22Rv1 (cell line): ENCODE measurements at regions not wholly inside any gene's neighbourhood (a gene's known extent, or its start where the extent isn't known, plus 50 kb on each side); places are given as distances from the start of the nearest gene placed in this dataset.
A peak's percentile ranks its signal among the peaks of the same experiment; 100 is the strongest.

ENCODE experiments used
- H3K27ac ChIP-seq: fragments of 450-650 bp; 2 replicates; pipeline ENCODE4 v1.5.1; 2017
- CTCF ChIP-seq: fragments of 450-650 bp; IDR thresholded peaks from 2 replicates; pipeline ENCODE4 v1.5.1; 2017; ENCODE audit warnings: mild to moderate bottlenecking
- ZFX ChIP-seq: fragments of 450-650 bp; IDR thresholded peaks from 2 replicates; pipeline ENCODE4 v1.6.1; 2017; ENCODE audit warnings: antibody characterized with exemption, borderline replicate concordance

GRCh38 chr1:58902830-58903513 lies 119.1 kb upstream of the JUN start:
- H3K27ac ChIP-seq, result peak overlapping the region; percentile 97
- TF ChIP-seq ZFX (no peak), CTCF (no peak)

DNA sequence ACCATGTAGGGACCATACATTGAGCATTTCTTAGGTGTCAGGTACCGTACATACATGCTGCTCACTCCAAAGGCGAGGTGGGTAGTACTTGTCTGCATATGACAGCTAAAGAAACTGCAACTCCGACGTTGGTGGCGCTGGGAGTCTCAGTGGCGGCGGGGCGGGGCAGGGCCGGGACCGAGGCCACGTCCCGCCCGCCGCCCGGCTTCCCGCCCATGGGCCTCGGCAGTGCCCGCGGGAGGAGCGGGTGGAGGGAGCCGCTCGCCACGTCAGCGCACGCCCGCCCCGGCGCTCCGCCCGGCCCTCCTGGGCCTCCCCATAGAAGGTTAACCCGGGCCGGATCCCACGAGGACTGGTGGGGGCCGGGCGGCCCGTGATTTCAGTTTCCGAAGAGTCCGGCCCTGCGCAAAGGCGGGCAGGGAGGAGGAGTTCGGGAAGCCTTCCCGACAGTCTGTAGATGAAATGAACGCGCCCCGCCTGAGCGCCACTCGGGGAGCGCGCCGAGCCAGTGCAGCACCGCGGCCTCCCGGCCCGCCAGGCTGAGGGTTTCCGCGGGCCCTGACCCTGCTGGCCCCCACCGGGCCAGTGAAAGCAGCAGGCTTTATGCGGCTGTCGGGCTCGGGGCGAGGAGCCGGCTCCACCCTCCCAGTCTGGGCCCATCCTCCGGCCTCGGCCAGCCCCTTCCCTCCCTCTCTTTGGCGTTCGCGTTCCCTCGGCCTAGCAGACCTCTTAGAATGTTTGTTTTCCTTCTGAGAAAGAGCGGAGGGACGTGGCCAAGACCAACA lies 119.9 kb upstream of the JUN start:
- H3K27ac ChIP-seq, result peak overlapping the region; percentile 97

DNA sequence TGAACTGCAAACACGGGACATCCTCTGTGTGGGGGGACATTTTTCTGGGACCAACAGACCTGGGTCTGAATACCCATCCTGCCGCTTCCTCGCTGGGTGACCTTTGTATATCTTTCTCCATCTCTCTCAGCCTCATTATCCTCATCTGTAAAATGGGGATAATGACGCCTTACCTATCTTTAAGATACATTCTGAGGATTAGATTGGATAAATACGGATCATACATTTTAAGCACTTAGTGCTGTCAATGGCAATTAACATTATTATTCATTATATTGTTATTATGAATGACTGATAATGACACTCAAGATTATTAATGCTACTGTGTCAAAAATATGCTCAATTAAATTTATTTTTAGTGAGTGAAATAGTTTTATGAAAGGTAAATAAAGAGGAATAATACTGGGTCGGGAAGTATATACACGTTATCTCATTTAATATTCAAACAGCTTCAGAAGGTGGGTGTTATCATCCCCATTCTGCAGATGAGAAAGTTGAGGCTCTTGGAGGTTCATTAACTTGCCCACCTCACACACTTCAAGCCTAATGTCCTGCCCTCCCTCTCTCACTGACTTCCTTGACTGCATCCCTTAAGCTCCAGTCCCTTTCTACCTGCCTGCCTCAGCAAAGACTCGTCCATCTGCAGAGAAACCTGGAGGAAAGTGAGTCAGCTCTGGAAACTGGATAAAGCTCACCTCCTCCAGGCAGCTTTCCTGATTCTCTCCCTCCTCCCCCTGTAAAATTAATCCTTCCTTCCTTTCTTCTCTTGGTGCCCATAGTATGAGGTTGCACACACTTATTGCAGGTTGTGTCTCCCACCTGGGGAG lies 120.7 kb upstream of the JUN start:
- no peak for TF ChIP-seq ZFX
- no peak for TF ChIP-seq CTCF
- peak overlapping the region; percentile 97 for H3K27ac ChIP-seq

More for the DNA sequence above, 119.9 kb upstream of the JUN start:
- TF ChIP-seq ZFX, result no peak
- TF ChIP-seq CTCF, result no peak

- TF ChIP-seq CTCF (no peak), ZFX (no peak)
- H3K27ac ChIP-seq, result no peak overlapping the region
Measured at GRCh38 chr1:58905126-58905490, 121.3 kb upstream of the JUN start.

GRCh38 chr1:58905628-58906221 lies 121.9 kb upstream of the JUN start:
- TF ChIP-seq ZFX, result no peak
- TF ChIP-seq CTCF, result no peak
- H3K27ac ChIP-seq, result no peak overlapping the region

- H3K27ac ChIP-seq, result no peak overlapping the region
- no peak for TF ChIP-seq ZFX
- TF ChIP-seq CTCF, result no peak
Measured at GRCh38 chr1:58907398-58907797, 123.6 kb upstream of the JUN start.
